OCI-LY1 (cell line): ENCODE measurements at regions not wholly inside any gene's neighbourhood (a gene's known extent, or its start where the extent isn't known, plus 50 kb on each side); places are given as distances from the start of the nearest gene placed in this dataset.

Experiments
- EZH2 ChIP-seq: fragments of 200-600 bp; sonication (generic), shearing (Covaris generic); IDR thresholded peaks from 2 replicates; pipeline ENCODE4 v1.8.0; 2017; ENCODE audit warnings: borderline replicate concordance, mixed run types, mild to moderate bottlenecking, antibody characterized with exemption, low read length, moderate library complexity, mixed read lengths
- TF ChIP-seq, protein P1 (sequence below): fragments of 200-600 bp; sonication (generic), shearing (Covaris generic); IDR thresholded peaks from 2 replicates; pipeline ENCODE4 v1.5.1; 2017; ENCODE audit warnings: mild to moderate bottlenecking, antibody characterized with exemption, low read length, moderate library complexity, mixed read lengths

DNA sequence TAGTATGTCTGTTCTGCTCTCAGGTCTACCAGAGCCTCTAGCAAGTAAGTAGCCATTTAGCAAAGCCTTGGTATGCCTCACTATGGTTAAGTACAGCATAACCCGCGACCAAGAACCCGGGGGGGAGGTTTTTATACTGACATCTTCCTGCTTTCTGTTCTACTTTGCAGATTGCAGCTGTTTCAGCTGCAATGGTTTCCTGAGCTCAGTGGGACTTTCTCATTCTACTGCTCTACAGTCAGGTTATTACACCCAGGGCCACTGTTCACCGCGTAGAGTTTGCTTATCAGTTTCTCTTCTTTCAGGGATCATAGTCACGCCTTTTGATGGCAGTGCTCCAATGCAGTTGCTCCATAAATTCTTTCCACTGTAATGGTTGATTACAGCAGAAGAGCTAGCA, 631.3 kb downstream of the TFAP2A start:
- TF ChIP-seq, protein P1, sequence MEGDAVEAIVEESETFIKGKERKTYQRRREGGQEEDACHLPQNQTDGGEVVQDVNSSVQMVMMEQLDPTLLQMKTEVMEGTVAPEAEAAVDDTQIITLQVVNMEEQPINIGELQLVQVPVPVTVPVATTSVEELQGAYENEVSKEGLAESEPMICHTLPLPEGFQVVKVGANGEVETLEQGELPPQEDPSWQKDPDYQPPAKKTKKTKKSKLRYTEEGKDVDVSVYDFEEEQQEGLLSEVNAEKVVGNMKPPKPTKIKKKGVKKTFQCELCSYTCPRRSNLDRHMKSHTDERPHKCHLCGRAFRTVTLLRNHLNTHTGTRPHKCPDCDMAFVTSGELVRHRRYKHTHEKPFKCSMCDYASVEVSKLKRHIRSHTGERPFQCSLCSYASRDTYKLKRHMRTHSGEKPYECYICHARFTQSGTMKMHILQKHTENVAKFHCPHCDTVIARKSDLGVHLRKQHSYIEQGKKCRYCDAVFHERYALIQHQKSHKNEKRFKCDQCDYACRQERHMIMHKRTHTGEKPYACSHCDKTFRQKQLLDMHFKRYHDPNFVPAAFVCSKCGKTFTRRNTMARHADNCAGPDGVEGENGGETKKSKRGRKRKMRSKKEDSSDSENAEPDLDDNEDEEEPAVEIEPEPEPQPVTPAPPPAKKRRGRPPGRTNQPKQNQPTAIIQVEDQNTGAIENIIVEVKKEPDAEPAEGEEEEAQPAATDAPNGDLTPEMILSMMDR, result no peak
- no peak for TF ChIP-seq EZH2
